HG03196 (cell line): ENCODE measurements at regions not wholly inside any gene's neighbourhood (a gene's known extent, or its start where the extent isn't known, plus 50 kb on each side); places are given as distances from the start of the nearest gene placed in this dataset.
"Not testable (repeated sequence)": the region's sequence is repeated elsewhere in the genome, so short reads cannot be mapped to it uniquely, and the experiment has no call there.

Experiments used
- ATAC-seq: cut with Tn5 transposase; IDR thresholded peaks from one replicate; pipeline ENCODE4 v1.9.1; 2021; ENCODE audit not compliant: unreplicated experiment

- not testable (repeated sequence) for ATAC-seq
These were observed 303.6 kb downstream of the ANKRD30BL start for GRCh38 chr2:131858197-131858596.
